ENCODE measurements at regions not wholly inside any gene's neighbourhood (a gene's known extent, or its start where the extent isn't known, plus 50 kb on each side); places are given as distances from the start of the nearest gene placed in this dataset.

DNA sequence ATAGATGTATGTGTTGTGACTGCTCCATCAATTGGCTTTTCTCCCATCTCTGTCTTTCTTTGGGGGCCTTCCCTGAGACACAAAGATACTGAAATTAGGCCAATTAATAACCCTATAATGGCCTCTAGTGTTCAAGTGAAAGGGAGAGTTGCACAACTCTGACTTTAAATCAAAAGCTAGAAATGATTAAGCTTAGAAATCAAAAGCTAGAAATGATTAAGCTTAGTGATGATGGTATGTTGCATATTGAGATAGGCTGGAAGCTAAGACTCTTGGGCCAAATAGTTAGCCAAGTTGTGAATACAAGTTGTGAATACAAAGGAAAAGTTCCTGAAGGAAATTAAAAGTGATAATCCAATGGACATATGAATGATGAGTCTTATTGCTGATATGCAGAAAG is 452.9 kb upstream of the AGA start:
- TF ChIP-seq POLR2A (IDR thresholded peaks at IDR 0.05), result no peak
- TF ChIP-seq, protein P1, sequence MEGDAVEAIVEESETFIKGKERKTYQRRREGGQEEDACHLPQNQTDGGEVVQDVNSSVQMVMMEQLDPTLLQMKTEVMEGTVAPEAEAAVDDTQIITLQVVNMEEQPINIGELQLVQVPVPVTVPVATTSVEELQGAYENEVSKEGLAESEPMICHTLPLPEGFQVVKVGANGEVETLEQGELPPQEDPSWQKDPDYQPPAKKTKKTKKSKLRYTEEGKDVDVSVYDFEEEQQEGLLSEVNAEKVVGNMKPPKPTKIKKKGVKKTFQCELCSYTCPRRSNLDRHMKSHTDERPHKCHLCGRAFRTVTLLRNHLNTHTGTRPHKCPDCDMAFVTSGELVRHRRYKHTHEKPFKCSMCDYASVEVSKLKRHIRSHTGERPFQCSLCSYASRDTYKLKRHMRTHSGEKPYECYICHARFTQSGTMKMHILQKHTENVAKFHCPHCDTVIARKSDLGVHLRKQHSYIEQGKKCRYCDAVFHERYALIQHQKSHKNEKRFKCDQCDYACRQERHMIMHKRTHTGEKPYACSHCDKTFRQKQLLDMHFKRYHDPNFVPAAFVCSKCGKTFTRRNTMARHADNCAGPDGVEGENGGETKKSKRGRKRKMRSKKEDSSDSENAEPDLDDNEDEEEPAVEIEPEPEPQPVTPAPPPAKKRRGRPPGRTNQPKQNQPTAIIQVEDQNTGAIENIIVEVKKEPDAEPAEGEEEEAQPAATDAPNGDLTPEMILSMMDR (IDR thresholded peaks at IDR 0.05), result no peak
